Tongue (tissue), 2 donors: ENCODE measurements at regions not wholly inside any gene's neighbourhood (a gene's known extent, or its start where the extent isn't known, plus 50 kb on each side); places are given as distances from the start of the nearest gene placed in this dataset. TPM values are rescaled to one million over a fixed set of nuclear protein-coding genes. Genes with fewer than 3 reads are reported as not detected.

Experiments
- DNase-seq: peaks from one replicate; pipeline ENCODE4 v3.0.0-alpha.2; 2015
- small RNA-seq: library from RNA; depleted of rRNA; stranded (forward); fragments of <200 nt; gene quantifications from one replicate; pipeline ENCODE3, GENCODE V24; 2014; ENCODE audit warnings: low replicate concordance

GRCh38 chr3:165899066-165899465 is 61.8 kb upstream of the BCHE start:
- DNase-seq = no peak

DNA sequence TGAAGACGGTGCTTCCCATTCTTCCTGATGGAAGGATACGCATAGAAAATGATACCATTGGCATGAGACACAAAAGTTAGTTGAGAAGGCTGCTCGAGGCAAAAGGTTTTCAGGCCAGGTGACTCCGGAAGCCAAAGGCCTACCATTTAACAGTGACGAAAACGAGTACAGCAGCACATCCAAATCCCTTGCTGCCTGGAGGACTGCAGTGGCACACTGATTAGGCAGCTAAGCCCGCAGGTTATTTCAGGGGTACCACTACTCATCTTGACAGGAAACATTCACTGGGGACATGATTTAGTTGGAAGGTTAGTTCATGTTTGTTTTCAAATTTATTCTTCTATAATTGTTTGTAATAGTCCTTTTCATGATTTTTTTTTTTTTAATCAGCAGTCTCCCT is 59.9 kb upstream of the BCHE start:
- DNase-seq = no peak

DNA sequence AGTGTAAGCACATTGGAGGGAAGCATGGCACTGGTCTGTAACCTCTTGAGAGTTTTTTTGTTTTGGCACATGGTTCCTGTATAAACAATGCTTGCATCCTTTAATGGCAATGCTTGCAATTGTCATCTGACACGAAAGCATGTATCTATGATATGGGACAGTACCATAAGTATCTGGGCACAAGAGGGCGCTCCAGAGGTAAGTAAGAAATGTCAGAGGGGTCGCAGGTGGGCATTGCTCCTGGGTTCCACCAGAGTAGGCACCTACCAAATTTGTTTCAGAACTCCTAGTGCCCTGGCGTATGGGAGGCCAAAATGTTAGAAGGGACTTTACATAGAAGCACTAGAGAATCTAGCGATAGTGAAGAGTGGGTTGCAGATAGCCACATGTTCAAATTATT is 58.7 kb upstream of the BCHE start:
- peak; percentile 3 for DNase-seq

- DNase-seq = no peak
Observed at GRCh38 chr3:165892565-165892964, 55.3 kb upstream of the BCHE start.

Small RNAs in the stretch of these regions (small RNA-seq; reads per million reads assigned to genes)
- gene AC069439.1 (not detected), gene AC072046.1 (not detected), gene AC072046.2 (not detected), gene MTND4LP10 (not detected), gene RN7SKP298 (not detected)
